Duodenal mucosa (tissue), 2 donors: ENCODE measurements at regions not wholly inside any gene's neighbourhood (a gene's known extent, or its start where the extent isn't known, plus 50 kb on each side); places are given as distances from the start of the nearest gene placed in this dataset.

Source experiments
- H3K27ac ChIP-seq: one replicate; pipeline ENCODE4 v1.7.0; 2013; ENCODE audit warnings: low read depth, low read length
- H3K27me3 ChIP-seq, 2 donors: one replicate each; pipeline ENCODE4 v1.7.0; 2013; ENCODE audit warnings: low read length in 2 of 2, control low read depth in 1 of 2; ENCODE audit not compliant: insufficient read depth in 2 of 2, control insufficient read depth in 1 of 2
- H3K36me3 ChIP-seq, 2 donors: one replicate each; pipeline ENCODE4 v1.7.0; 2013; ENCODE audit warnings: low read length in 2 of 2, control low read depth in 1 of 2; ENCODE audit not compliant: insufficient read depth in 2 of 2, control insufficient read depth in 1 of 2
- H3K4me1 ChIP-seq, 2 donors: one replicate each; pipeline ENCODE4 v1.7.0; 2013; ENCODE audit warnings: low read length in 2 of 2, control low read depth in 1 of 2; ENCODE audit not compliant: insufficient read depth in 2 of 2, control insufficient read depth in 1 of 2
- H3K4me3 ChIP-seq, 2 donors: one replicate each; pipeline ENCODE4 v1.7.0; 2013; ENCODE audit warnings: low read length in 2 of 2, low read depth in 1 of 2
- H3K9ac ChIP-seq, 2 donors: one replicate each; pipeline ENCODE4 v1.7.0; 2013; ENCODE audit warnings: low read length in 2 of 2, low read depth in 1 of 2
- H3K9me3 ChIP-seq, 2 donors: one replicate each; pipeline ENCODE4 v1.7.0; 2013; ENCODE audit warnings: low read length in 2 of 2, control low read depth in 1 of 2; ENCODE audit not compliant: control insufficient read depth in 1 of 2

DNA sequence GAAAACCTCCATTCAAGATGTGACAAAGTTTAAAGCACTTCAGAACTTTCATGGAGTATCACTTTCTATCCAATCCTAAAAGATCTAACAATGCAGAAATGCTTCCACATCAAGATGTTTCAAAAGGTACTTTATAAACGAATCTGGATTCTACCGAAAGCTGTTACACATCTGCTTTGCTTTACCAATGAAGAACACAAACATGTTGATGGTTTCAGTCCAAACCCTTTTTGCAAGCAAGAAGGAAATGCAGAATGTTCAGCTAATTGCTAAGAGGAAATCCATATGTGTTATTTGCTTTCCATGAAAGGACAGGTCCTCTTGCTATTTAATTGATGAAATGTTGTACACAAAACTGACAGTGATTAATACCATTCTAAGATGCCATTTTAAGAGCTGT lies 419.6 kb downstream of the EFNA5 start:
- H3K36me3 ChIP-seq = no peaks in the 10 kb centered on the region
- H3K27me3 ChIP-seq = no peaks in the 10 kb centered on the region
- H3K9ac ChIP-seq = no peak overlapping the region
- no peaks in the 10 kb centered on the region for H3K4me1 ChIP-seq
- H3K27ac ChIP-seq = no peak overlapping the region
- H3K4me3 ChIP-seq = no peak overlapping the region
- no peaks in the 10 kb centered on the region for H3K9me3 ChIP-seq

DNA sequence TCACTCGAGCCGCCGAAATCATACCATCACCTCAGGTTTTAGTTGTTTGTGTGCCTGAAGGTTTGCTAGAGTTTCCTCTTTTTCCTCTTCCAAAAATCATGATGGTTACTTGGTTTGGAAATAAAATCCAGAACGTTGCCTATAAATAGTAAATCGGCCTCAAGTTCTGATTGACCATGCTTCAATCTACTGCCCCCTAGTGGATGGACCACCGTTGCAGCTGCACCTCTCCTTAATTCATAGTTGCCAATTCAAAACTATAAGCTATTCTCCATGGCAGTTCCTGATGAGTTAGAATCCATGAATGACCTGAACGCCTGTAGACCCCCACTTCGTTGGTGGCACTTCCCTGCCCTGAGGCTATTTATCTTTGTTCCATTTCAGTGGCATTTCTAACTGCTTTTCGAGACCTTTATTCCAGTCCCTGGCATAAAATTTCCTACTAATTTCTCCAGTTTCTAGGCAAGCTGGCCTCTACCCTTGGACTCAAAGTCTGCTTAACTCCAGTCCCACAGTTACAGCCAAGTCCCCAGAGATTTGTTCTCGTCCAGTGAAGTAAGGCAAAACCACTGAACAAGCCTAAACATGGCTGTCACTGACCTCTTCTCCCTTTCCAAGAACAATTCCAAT lies 422.6 kb downstream of the EFNA5 start:
- no peak overlapping the region for H3K9ac ChIP-seq
- H3K4me3 ChIP-seq = no peak overlapping the region
- H3K9me3 ChIP-seq = no peaks in the 10 kb centered on the region
- H3K27ac ChIP-seq = no peak overlapping the region
- no peaks in the 10 kb centered on the region for H3K36me3 ChIP-seq
- H3K4me1 ChIP-seq = no peaks in the 10 kb centered on the region
- H3K27me3 ChIP-seq = no peaks in the 10 kb centered on the region

- H3K4me1 ChIP-seq = no peaks in the 10 kb centered on the region
- H3K4me3 ChIP-seq = no peak overlapping the region
- no peak overlapping the region for H3K9ac ChIP-seq
- no peaks in the 10 kb centered on the region for H3K36me3 ChIP-seq
- H3K9me3 ChIP-seq = no peaks in the 10 kb centered on the region
- H3K27me3 ChIP-seq = no peaks in the 10 kb centered on the region
- no peak overlapping the region for H3K27ac ChIP-seq
These were observed 423.3 kb downstream of the EFNA5 start for GRCh38 chr5:107247427-107247826.

GRCh38 chr5:107243220-107243579 lies 427.5 kb downstream of the EFNA5 start:
- Histone ChIP-seq H3K9ac (no peak overlapping the region), H3K4me1 (no peaks in the 10 kb centered on the region), H3K27ac (no peak overlapping the region), H3K36me3 (no peaks in the 10 kb centered on the region), H3K27me3 (no peaks in the 10 kb centered on the region), H3K4me3 (no peak overlapping the region), H3K9me3 (no peaks in the 10 kb centered on the region)

DNA sequence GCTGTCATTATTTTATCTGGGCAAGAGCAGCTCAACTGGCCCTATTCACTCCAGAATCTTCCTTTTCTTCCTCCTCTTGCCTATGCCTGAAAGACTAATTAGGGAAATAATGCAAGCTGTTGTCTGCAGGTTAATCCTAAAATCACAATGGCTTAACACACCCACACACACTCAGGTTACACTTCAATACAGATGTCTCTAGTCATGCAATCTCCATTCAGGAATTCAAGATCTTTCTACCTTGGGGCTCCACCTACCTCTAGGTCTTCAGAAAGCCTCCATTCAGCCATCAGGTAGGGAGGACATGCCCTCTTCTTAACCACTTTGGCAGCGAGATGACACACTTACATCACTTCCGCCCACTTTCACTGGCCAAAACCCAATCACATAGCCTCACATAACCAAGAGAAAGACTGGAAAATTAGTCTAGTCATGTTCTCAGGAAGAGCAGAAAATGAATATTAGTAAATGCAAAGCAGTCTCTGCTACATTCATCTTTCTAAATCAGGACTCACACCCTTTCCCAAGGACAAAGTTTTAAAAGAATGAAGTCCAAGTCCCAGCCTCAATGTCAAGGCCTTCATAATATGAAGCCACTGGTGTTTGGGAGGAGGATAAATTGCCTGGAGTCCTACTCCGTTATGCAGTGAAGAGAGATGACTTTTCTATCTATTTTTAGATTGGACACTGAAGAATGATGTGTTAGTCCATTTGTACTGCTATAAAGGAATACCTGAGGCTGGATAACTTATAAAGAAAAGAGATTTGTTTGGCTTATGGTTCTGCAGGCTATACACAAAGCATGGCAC lies 428.1 kb downstream of the EFNA5 start:
- Histone ChIP-seq H3K36me3 (no peaks in the 10 kb centered on the region), H3K27me3 (no peaks in the 10 kb centered on the region), H3K4me1 (no peaks in the 10 kb centered on the region), H3K9me3 (no peaks in the 10 kb centered on the region), H3K4me3 (no peak overlapping the region), H3K9ac (no peak overlapping the region), H3K27ac (no peak overlapping the region)

- H3K27me3 ChIP-seq = no peaks in the 10 kb centered on the region
- no peaks in the 10 kb centered on the region for H3K9me3 ChIP-seq
- no peak overlapping the region for H3K27ac ChIP-seq
- no peak overlapping the region for H3K4me3 ChIP-seq
- no peak overlapping the region for H3K9ac ChIP-seq
- H3K4me1 ChIP-seq = no peaks in the 10 kb centered on the region
- no peaks in the 10 kb centered on the region for H3K36me3 ChIP-seq
These were observed 428.9 kb downstream of the EFNA5 start for GRCh38 chr5:107241841-107242240.

- Histone ChIP-seq H3K27me3 (no peaks in the 10 kb centered on the region), H3K27ac (no peak overlapping the region), H3K4me1 (no peaks in the 10 kb centered on the region), H3K4me3 (no peak overlapping the region), H3K9me3 (no peaks in the 10 kb centered on the region), H3K36me3 (no peaks in the 10 kb centered on the region), H3K9ac (no peak overlapping the region)
These were observed 435.6 kb downstream of the EFNA5 start for GRCh38 chr5:107235167-107235566.

GRCh38 chr5:107232788-107233187 lies 437.9 kb downstream of the EFNA5 start:
- H3K27ac ChIP-seq = no peak overlapping the region
- no peaks in the 10 kb centered on the region for H3K4me1 ChIP-seq

GRCh38 chr5:107232293-107232692 lies 438.4 kb downstream of the EFNA5 start:
- no peak overlapping the region for H3K4me3 ChIP-seq
- H3K9me3 ChIP-seq = no peaks in the 10 kb centered on the region
- no peaks in the 10 kb centered on the region for H3K4me1 ChIP-seq
- no peak overlapping the region for H3K27ac ChIP-seq
- H3K27me3 ChIP-seq = no peaks in the 10 kb centered on the region
- no peaks in the 10 kb centered on the region for H3K36me3 ChIP-seq
- H3K9ac ChIP-seq = no peak overlapping the region

More at GRCh38 chr5:107232788-107233187, 437.9 kb downstream of the EFNA5 start:
- Histone ChIP-seq H3K4me3 (no peak overlapping the region), H3K27me3 (no peaks in the 10 kb centered on the region), H3K9ac (no peak overlapping the region), H3K9me3 (no peaks in the 10 kb centered on the region), H3K36me3 (no peaks in the 10 kb centered on the region)

- Histone ChIP-seq H3K27ac (no peak overlapping the region), H3K9me3 (no peaks in the 10 kb centered on the region), H3K27me3 (no peaks in the 10 kb centered on the region), H3K36me3 (no peaks in the 10 kb centered on the region), H3K9ac (no peak overlapping the region), H3K4me1 (no peaks in the 10 kb centered on the region), H3K4me3 (no peak overlapping the region)
These were observed 439.5 kb downstream of the EFNA5 start for GRCh38 chr5:107231191-107231590.
